ENCODE measurements at regions not wholly inside any gene's neighbourhood (a gene's known extent, or its start where the extent isn't known, plus 50 kb on each side); places are given as distances from the start of the nearest gene placed in this dataset.

GRCh38 chr2:120423167-120423943, 77.4 kb downstream of the INHBB start (continued):
- TF ChIP-seq SUZ12 (IDR thresholded peaks at IDR 0.05; ENCODE audit: unreplicated experiment) (no peak), IRF4 (IDR thresholded peaks at IDR 0.05; ENCODE audit: low read depth, low read length) (no peak), PRDM15 (CRISPR knock-in tag; IDR thresholded peaks at IDR 0.05) (no peak), RAD21 (IDR thresholded peaks at IDR 0.05; ENCODE audit: insufficient read depth, low read depth, low read length) (no peak)

- H3K4me1 ChIP-seq (ENCODE audit: control insufficient read depth, insufficient read depth, low read length), result no peaks in the 10 kb centered on the region
- H3K36me3 ChIP-seq (ENCODE audit: control insufficient read depth in 2 of 2, insufficient read depth in 2 of 2, low read length in 1 of 2), result no peaks in the 10 kb centered on the region
- H3K79me2 ChIP-seq (ENCODE audit: control insufficient read depth, insufficient read depth, low read length), result no peaks in the 10 kb centered on the region
- H3K9me3 ChIP-seq (replicated peaks; ENCODE audit: control insufficient read depth, insufficient read depth, low read length), result no peaks in the 10 kb centered on the region
- FAIRE-seq (no peak), ATAC-seq (no peak), DNase-seq (ENCODE audit: low read depth, low spot score) (no peak)
- no TSS peak for BruUV-seq (replicated peaks)
- ChIA-PET SMC1A (ENCODE audit: uncharacterized antibody, unreplicated experiment) (no interaction called here), RAD21 (ENCODE audit: unreplicated experiment) (no interaction called here), CTCF (no interaction called here), POLR2A (no interaction called here)
- 34% methylated on average over 13 of the region's 13 CpGs for WGBS (ENCODE audit: insufficient coverage, insufficient replicate concordance, low lambda C conversion rate, missing lambda C conversion rate)
- H3K27ac ChIP-seq (ENCODE audit: control insufficient read depth, insufficient read depth), result no peak overlapping the region
- H3K27me3 ChIP-seq (replicated peaks in 1 of 2; ENCODE audit: control insufficient read depth in 2 of 2, insufficient read depth in 2 of 2, low read length in 1 of 2), result peaks cover 0 to 1% of the 10 kb centered on the region in 2 experiments; a peak in 2 of 4 replicates
- no peak overlapping the region for H3K4me2 ChIP-seq (ENCODE audit: control insufficient read depth, insufficient read depth)
- H2AFZ ChIP-seq (ENCODE audit: control insufficient read depth, low read depth, low read length), result no peak overlapping the region
- no peak overlapping the region for H3K4me3 ChIP-seq
- in situ Hi-C loops (cut with MboI), result no loop called here
- H4K20me1 ChIP-seq (ENCODE audit: control insufficient read depth, insufficient read depth), result no peaks in the 10 kb centered on the region
- intact Hi-C loops (cut with micrococcal nuclease; ENCODE audit: unreplicated experiment), result no loop called here
- H3K9ac ChIP-seq (ENCODE audit: control insufficient read depth, insufficient read depth, low read length), result no peak overlapping the region
- no peak for TF ChIP-seq YBX1 (IDR thresholded peaks at IDR 0.05)
- no peak for TF ChIP-seq SREBF1 (IDR thresholded peaks at IDR 0.05; ENCODE audit: low read length)
- no peak for TF ChIP-seq RFX5 (IDR thresholded peaks at IDR 0.05; ENCODE audit: low read depth, low read length)
- TF ChIP-seq NBN (IDR thresholded peaks at IDR 0.05), result no peak
- no peak for TF ChIP-seq KLF5 (IDR thresholded peaks at IDR 0.05; ENCODE audit: partially characterized antibody)
- TF ChIP-seq SMARCA5 (IDR thresholded peaks at IDR 0.05), result no peak
- TF ChIP-seq EZH2 (IDR thresholded peaks at IDR 0.05; ENCODE audit: borderline replicate concordance, control insufficient read depth, low read depth, low read length), result no peak
- no peak for TF ChIP-seq E2F8 (IDR thresholded peaks at IDR 0.05; ENCODE audit: low read depth, partially characterized antibody)
- no peak for TF ChIP-seq SUPT20H (IDR thresholded peaks at IDR 0.05; ENCODE audit: borderline replicate concordance, control insufficient read depth, low read depth, low read length)
- TF ChIP-seq ZNF274 (IDR thresholded peaks at IDR 0.05; ENCODE audit: insufficient read depth, insufficient read length), result no peak
Observed at GRCh38 chr2:120424274-120424796, 78.4 kb downstream of the INHBB start.

Measured in GM12878 (cell line).